GM21723 (cell line): ENCODE measurements at regions not wholly inside any gene's neighbourhood (a gene's known extent, or its start where the extent isn't known, plus 50 kb on each side); places are given as distances from the start of the nearest gene placed in this dataset.

Experiments
- ATAC-seq: cut with Tn5 transposase; IDR thresholded peaks from one replicate; pipeline ENCODE4 v1.9.1; 2021; ENCODE audit warnings: mild to moderate bottlenecking, moderate library complexity; ENCODE audit not compliant: unreplicated experiment

DNA sequence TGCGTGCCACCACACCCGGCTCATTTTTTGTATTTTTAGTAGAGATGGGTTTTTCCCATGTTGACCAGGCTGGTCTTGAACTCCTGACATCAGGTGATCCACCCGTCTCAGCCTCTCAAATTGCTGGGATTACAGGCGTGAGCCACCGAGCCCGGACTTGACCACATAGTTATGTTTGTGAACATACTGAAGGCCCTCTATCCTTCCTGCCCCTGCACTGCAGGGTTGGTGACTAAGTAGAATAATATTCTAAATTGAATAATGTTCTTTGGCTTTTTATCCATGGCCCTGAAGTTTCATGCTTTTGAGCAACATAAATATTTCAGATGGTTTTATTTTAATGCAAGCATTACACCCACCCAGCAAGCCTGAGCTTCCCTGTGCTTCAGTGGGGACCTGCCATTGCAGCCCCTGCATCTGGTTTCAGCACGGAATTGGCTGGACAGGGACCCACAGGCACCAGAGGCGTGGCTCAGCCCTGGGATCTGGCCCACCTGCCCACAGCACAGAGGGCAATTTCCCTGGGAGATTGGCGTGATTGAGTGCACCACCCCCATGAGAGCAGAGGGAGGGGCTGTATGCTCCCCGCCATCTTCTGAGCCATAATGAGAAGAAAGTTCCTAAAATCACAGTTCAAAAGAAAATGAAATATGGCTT is 460.5 kb downstream of the BRD1 start:
- ATAC-seq: no peak

DNA sequence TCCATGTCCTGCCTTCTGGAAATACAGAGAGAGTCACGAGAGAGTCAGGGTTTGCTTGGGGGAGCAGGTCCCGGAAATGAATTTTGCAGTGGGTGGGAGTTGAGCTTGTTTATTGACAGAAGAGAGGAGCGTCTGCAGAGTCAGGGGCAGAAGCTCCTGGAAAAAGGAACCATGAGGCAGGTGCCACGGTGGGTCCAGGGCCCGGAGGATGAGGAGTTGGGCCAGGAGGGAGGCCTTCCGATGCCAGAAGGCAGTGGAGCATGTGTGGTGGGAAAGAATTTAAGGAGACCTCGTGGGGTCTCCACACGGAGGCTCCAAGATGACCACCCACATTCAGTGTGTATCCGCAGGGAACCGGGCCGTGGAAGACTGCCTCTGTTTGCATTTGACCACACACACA is 461.2 kb downstream of the BRD1 start:
- ATAC-seq: no peak

DNA sequence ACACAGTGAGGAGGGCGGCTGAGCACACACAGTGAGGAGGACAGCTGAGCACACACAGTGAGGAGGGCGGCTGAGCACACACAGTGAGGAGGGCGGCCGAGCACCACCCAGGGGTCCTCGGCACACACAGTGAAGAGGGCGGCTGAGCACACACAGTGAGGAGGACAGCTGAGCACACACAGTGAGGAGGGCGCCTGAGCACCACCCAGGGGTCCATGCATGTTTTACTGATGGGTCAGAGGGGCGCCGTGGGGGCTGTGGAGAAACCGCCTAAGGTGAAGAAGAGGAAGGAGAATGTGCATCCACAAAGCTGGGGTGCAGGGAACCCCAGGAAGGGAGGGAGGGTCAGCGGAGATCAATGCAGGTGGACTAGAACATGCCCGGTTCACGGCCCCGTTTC is 461.8 kb downstream of the BRD1 start:
- no peak for ATAC-seq

DNA sequence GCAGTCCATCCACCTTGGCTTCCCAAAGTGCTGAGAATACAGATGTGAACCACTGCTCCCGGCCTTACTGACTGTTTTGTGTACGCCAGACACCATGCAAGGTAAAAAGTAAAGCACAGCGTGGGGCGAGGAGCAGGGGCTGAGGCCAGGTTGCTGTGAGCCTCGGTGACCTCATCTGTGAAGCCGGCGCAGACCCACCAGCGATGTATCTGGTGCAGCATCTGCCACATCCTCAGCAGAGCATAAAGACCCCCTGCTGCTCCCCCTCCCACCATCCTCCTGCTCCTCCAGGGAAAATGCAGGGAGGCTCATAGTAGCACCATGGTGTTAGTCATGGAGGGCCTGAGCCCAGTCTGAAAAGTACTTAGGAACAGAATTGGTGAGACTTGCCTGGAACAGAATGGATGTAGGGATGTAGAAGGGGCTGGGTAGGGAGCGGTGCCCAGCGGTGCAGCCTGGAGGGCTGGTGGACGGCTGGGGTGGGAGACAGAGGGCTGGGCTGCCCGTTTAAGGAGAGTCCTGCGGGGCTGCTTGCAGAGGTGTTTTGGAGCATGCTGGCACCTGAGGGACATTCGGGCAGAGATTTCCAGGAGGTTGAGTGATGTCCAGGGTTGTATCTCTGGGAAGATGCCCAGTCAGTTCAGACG is 462.4 kb downstream of the BRD1 start:
- no peak for ATAC-seq

DNA sequence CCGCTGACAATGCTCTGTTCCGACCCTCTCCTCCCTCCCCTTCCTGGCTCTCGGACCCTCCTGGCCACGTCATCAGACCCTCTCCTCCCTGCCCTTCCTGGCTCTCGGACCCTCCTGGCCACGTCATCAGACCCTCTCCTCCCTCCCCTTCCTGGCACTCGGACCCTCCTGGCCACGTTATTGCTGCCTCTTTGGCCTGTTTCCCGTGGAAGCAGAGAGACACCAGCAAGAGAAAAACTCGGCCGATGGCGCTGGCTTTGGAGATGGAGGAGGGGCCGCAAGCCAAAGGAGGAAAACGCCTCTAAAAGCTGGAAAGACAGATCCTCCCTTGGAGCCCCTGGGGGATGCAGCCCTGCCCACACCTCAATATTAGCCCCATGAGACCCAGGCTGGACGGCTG is 463.3 kb downstream of the BRD1 start:
- no peak for ATAC-seq

DNA sequence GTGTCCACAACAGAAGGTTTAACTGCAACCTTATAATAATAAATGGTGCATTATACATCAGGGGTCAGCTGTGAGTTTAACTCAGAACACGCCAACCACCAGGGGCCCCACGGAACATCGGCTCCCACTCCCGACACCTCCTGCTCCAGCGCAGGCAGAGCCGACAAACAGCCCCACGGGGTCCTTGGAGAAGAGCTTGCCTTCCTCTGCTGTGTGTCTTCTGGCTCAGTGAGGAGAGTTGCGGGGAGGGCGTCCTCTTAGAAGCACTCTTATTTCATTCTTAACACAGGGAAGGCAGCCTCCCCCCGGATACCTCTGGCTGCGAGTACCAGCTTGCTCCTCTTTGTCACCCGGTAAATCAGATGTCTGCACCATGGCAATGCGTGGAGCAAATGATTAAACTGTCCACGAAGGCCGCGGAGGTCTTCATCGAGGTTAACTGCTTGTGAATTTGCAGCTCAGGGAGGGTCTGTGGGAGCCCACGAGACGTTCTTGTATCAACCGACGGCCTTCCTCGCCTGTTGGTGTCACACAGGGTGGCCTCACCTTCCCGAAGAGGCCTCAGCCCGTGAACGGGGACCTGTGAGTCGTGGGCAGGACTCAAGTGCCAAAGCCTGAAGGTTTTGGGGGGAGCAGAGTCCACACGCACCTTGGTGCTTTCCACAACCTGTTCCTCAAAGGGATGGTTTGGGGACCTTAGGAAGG is 464.0 kb downstream of the BRD1 start:
- no peak for ATAC-seq

DNA sequence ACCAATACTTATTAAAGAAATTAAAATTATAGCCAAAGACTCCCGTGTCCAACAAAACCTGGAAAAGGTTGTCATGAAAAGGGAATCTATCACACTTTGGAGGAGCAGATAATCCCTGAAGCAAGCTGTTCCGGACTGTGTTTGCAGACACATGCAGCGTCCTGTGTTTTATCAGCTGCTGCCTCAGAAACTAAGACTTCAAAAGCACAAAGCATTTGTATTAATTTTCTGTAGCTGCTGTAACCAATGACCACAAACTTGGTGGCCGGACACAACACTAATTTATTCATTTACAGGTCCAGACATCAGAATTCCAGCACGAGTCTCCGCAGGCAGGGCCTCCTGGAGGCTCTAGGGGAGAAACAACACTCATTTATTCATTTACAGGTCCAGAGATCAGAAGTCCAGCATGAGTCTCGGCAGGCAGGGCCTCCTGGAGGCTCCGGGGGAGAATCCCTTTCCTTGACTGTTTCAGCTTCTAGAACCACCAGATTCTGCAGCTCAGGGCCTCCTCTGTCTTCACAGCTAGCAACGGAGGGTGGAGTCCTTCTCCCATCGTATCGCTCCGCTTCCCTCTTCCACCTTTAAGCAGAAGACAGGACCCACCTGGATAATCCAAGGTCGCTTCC is 465.3 kb downstream of the BRD1 start:
- ATAC-seq: no peak

DNA sequence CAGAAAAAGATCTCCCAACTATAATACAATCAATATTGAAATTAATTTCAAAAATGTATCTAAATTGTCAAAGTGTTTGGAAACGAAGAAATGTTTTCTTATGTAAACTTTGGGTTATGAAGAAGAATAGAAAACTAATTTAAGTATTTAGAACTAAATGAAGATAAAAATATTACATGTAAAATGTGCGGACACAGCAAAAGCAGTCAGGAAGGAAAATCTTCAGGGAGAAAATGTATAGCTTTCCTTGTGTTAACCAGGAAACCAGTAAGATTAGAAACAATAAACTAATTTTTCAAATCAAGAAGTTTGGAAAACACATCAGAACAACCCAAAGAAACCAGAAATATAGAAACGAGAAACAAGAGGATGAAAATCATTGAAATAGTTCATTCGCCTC is 466.5 kb downstream of the BRD1 start:
- no peak for ATAC-seq

DNA sequence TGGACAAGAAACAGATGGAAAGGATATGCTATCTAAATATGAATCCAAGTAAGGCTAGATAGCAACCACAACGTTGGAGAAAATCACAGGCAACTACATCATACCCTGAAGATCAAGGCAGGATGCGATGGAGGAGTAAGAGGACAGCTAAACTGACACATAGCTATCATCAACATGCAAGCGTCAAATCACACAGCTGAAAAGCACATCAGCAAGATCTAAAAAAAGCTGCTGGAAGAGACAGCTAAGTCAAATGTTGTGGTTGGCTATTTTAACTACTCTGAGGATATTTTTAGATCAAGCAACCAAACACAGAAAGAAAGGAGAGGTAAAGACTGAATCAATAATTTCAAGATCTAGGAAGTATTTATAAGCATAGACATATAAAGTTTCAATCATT is 466.9 kb downstream of the BRD1 start:
- ATAC-seq: no peak

DNA sequence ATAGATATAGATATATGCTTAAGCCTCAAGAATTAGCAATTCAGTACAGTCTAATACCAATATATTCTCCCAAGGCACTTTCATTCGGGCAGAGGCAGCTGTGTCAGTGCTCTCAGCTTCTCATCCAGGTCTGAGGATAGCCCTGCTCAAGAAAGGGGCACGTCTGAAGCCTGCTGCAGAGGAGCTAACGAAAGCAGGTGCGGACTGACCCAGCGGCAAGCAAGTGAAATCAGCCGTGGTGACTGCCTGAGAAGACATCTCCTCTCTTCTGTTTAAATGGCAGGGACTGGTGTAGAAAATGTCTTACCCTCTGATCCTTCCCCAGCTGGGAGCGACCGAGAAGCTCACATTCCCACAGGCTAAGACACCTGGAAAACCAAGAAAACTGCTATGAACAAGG is 468.6 kb downstream of the BRD1 start:
- no peak for ATAC-seq

DNA sequence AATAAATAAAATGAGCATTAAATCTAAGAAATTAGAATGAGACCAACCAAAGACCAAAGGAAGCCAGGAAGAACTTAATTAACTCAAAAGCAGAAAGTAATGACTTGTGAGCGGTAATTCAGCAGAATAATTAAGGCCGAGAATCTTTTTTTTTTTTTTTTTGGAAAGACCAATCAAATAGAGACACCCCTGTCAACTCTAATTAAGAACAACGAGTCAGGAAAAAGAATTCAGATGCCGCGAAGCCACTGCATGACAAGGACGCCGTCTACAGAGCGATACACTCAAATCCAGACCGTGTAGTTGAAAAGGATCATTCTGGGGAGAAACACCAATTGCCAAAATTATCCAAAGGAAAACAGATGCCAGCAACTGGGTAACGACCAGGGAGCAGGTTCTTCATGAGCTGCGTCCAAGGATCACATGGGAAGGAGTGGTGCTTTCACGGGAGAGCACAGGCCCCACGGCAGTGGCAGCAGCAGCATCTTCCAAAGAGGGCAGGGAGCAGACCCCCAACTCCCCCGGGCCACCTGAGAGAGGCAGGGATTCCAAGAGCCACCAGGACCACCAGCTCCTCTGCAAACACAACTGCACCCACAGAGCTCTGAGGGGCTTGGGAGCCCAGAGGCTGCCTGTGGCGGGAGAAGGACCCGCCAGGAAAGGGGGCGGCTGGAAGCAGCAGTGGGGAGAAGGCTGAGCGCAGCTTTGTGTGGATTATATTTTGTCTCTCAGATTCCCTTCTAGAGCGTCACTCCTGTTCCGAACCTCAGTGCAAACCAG is 469.8 kb downstream of the BRD1 start:
- ATAC-seq: no peak

DNA sequence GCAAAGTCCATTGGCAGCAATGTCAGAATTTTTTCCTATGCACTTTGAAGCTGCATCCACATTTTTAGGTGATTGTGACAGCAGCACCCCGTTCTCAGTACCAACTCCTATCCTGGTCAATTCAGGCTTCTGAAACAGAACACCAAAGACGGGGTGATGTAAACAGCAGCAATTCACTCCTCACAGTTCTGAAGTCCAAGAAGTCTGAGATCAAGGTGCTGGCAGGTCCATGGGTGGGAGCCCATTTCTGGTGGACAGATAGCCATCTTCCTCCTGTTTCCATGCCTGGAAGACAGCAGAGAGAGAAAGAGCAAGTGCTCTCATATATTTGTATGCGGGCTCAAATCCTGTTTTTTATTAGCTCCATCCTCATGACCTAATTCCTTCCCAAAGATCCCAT is 471.2 kb downstream of the BRD1 start:
- ATAC-seq: no peak

DNA sequence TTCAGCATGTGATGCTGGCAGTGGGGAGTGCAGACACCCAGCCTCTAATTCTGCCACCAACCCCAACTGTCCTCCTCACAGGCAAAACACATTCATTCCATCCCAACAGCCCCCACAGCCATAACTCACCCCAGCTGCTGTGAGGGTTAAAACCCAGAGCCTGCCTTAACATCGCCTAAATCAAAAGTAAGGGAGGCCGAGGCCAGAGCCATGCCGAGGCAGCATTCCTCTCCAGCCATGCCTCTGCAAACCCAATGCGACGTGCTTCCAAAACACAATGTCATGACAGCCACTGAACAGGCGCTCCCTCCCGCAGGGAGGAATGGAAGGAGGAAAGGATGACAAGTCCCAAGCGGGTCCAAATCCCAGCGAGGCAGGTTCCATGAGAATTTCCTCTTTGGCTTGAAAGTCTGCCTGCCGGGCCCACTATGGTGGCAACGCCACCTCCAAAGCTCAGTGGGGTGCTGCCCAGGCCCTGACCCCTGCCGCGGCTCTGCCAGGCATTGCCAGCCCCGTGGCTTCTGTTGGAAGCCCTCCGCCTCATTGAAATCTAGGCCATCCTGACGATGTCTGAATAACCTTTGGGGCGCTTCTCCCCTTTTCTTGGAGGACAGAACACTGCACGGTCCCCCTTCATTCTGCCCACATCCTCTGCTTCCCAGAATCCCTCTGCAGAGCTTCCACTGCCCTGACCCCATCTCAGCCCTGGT is 472.3 kb downstream of the BRD1 start:
- no peak for ATAC-seq

DNA sequence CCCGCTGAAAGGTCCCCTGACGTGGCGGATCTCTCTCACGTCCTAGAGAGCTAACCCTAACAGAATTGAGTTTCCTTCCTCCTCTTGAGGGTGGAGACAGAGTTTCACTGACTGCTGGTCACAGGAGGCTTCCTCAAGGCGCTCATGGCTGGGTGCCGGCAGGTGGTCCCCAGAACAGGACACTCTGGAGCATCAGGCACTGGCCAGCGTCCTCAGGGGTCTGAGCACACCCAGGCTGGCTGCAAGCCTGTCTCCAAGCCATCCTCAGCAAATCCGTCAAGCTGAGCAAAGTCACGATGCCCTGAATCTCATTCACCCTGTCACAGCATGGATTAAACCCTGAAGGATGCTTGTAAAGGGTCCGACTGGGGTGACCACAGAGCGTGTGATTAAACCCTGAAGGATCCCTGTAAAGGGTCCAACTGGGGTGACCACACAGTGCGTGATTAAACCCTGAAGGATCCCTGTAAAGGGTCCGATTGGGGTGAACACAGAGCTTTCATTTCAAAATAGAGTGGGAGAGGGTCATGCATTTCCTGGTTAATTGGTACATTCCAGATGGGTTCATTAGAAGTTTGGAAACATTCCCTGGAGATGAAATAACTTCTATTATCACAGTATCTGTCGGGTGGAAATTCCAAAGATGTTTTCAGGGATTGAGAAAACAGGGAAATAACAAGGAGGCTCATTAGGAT is 473.0 kb downstream of the BRD1 start:
- no peak for ATAC-seq

DNA sequence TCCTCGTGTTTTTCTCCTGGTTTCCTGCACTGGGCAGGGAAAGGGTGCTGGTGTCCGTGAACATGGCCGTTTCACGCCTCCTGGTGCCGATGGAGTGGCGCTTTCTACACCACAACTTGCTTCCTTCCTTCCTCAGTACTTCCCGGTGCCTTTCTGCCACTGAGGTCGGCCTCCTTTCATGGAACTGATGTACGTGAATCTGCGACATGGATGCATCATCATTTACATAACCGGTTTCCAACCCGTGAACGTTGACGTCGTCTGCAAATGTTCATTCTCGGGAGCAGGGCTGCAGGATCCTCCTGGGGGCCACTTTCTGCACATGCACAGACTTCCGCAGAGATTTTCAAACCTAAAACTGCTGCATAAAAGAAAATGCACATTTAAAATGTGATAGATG is 474.4 kb downstream of the BRD1 start:
- no peak for ATAC-seq

DNA sequence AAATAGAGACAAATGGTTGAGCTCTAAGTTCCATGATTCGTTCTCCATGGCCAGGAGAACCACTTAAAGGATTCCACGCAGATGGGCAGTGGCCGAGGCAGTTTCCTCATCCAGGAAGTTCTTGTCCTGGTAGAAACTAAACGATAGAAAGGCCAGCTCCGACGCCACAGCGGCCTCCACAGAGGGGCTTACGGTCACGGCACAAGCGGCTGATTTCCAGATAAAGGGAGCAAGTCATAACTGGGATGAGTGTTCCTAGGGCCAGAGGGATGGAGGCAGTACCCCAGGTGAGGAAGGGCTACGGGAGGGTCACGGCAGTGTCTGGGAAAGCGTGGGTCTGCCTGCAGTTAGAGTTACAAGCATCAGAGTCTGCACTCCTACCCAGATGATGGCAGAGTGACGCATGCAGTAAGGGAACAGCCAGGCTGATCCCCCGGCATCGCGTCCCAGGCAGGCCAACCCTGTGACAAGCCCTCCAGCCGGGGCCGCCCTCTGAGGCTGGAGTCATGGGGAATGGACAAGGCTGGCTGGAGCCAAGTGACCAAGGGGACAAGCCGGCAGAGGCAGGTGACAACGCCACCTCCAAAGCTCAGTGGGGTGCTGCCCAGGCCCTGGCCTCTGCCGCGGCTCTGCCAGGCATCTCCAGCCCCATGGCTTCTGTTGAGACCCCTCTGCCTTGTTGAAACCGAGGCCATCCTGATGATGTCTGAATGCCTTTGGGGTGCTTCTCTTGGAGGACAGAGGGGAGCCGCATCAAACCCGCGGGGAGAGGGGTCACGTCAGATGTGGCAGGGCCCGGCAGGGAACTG is 475.1 kb downstream of the BRD1 start:
- no peak for ATAC-seq

DNA sequence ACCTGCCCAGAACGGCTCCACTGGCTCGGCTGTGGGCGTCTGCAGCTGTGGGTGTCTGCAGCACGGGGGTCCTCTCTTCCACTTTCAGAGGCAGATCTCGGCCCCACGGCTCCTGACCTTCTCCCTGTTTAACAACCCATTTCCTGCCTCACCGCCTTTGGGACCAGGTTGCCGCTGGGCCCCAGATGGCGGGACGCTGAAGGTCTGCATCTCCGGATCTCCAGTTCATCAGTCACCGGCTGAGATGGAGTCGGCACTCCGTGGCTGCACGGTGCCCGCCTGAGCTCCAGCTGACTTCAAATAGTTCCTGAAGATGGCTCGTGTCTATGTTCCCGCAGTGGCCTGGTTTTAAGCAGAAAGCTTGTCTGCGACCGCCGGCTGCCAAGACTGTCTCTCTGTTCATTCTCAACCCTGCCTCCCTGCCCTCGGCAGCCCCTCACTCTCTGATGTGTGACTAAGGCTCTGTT is 475.9 kb downstream of the BRD1 start:
- ATAC-seq: no peak

DNA sequence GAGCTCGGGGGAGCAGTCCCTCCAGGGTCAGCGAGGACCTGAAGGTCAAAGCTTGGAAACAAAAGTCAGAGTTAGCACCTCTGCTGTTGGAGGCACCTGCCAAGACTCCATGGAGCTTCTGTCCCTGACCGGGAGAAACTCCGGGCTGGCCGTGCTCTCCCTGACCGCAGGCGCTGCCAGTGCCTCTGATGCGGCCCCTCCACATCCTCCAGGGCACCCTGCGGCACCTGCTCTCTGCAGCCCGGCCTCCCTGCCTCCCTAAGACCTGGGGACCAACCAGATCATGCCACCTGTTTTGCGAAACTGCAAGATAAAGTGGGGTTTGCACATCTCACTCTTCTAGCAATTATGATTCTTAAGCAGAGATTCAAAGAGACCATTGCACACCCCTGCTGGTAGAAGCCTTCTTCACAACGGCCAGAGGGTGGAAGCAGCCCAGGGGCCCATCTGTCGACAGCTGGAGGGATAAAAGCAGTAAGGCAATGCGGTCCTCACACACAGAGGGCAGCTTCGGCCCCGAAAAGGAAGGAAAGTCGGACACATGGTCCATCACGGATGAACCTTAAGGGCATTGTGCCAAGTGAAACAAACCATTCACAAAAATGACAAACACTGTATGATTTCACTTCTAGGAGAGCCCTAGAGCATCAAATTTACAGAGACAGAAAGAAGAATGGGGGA is 477.1 kb downstream of the BRD1 start:
- no peak for ATAC-seq
